GM21390 (cell line): ENCODE measurements at regions not wholly inside any gene's neighbourhood (a gene's known extent, or its start where the extent isn't known, plus 50 kb on each side); places are given as distances from the start of the nearest gene placed in this dataset.
"Not testable (repeated sequence)": the region's sequence is repeated elsewhere in the genome, so short reads cannot be mapped to it uniquely, and the experiment has no call there.

Source experiments
- ATAC-seq: cut with Tn5 transposase; IDR thresholded peaks from one replicate; pipeline ENCODE4 v1.9.1; 2021; ENCODE audit not compliant: unreplicated experiment

DNA sequence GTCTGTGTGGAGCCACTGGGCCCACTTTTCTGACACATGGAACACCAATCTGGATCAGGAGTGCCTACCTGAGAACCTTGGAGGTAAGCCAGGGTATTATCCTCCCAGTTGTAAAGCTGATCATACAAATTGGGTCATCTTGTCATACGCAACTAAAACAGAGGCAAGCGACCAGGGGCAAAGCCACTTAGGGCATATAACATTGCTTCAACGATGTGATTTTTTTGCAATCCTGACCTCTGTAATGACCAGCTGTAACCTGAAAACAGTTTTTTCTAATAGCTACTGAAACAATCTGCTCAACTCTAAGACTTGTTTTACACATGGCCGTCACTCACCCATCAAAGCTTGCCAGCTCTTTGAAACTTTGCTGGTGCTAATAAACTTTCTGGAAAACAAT is 261.5 kb upstream of the AGTR2 start:
- ATAC-seq = no peak

DNA sequence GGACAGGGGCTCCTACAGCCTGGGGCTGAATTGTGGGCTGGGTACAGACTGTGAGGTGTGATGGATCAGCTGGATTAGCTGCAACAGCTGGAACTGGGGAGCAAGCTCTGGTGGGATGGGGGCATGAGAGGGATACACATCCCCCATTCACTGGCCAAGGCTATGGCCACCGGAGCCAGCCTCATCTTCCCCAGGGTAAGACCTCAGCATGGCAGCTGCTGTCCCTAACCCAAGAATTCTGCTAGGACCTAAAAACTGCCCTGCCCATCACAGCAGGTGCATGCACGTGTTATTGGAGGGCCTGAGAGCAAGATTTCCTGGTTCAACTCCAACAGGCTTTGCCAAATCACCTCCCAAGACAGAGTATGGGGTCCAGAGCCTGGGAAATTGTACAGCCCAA is 258.6 kb upstream of the AGTR2 start:
- ATAC-seq = no peak

DNA sequence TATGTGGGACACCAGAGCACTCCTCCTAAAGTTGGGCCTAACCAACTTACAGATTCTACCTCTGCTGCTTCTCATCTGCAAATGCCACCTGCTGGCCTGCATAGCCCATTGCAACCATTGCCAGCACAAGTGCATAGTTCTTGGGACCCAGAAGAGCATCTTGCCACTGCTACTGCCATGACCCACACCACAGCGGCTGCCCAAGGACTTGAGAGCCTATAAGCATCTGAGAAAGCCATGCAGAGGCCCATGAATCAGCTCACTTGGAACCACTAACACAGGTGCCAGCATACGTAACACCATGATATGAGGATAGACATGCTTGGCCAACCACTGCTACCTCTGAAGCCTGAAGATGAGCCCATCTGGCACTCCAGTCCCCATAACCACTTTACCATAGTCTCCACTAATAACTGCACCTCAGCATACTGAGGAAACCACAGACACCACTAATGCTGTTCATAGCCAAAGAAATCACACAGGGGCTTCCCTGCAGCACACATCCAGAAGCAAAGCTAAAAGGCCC is 258.1 kb upstream of the AGTR2 start:
- no peak for ATAC-seq

DNA sequence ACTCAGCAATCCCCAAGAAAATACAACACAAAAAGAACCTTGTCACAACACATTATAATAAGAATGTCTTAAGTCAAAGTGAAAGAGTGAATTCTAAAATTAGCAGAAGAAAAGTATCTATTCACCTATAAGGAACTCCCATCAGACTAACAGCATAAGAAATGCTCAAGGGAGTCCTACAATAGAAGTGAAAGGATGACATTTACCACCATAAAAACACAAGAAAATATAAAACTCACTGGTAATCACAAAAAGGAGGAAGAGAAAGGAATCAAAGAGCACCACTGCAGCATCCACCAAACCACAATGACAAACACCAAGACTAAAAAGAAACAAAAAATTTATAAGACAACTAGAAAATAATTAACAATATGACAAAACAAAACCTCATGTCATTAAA is 257.0 kb upstream of the AGTR2 start:
- ATAC-seq = no peak

DNA sequence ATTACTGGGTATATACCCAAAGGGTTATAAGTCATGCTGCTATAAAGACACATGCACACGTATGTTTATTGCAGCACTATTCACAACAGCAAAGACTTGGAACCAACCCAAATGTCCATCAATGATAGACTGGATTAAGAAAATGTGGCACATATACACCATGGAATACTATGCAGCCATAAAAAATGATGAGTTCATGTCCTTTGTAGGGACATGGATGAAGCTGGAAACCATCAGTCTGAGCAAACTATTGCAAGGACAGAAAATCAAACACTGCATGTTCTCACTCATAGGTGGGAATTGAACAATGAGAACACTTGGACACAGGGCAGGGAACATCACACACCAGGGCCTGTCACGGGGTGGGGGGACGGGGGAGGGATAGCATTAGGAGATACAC is 254.9 kb upstream of the AGTR2 start:
- ATAC-seq = not testable (repeated sequence)

DNA sequence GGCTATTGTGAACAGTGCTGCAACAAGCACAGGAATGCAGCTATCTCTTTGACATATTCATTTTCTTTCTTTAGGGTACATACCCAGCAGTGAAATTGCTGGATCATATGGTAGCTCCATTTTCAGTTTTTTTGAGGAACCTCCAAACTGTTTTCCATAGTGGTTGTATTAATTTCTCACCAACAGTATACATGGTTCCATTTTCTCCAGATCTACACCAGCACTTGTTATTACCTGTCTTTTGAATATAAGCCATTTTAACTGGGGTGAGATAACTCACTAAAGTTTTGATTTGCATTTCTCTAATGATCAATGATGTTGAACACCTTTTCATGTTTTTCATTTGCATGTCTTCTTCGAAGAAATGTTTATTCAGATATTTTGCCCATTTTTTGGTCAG is 241.1 kb upstream of the AGTR2 start:
- ATAC-seq = no peak

DNA sequence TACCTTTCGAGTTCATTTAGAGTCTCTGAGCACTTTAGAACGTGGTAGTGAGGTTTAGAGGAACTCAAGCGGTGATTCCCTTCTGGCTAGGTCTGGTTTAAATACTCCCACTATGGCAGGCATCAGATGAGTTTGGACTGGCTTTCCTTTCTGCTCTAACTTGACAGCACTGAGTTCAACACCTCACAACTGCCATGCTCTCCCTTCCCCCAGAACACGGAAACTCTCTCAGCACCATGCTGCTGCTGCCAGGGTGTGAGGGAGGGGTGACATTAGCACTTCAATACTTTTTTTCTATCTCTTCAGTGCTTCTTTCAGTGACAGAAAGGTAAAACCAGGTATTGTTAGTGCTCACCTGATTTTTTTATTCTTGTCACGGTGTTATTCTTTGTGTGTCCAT is 234.5 kb upstream of the AGTR2 start:
- no peak for ATAC-seq

DNA sequence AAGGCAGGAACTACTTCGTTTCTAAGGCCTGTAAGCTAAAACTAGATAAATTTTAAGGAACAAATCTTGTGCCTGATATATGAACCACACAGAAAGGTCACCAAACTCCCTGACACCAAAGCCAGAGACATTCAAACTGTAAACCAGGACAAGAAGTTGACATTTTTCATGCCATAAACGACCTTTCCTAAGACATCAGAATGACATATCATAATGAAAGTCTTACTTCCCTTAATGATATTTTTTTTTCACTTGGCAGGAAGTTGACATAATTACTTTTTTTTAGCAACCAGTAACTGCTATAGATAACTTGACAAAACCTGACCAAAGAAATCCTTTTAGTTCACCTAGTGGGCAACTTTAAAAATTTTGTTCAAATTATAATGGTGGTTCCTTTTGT is 231.5 kb upstream of the AGTR2 start:
- ATAC-seq = no peak

DNA sequence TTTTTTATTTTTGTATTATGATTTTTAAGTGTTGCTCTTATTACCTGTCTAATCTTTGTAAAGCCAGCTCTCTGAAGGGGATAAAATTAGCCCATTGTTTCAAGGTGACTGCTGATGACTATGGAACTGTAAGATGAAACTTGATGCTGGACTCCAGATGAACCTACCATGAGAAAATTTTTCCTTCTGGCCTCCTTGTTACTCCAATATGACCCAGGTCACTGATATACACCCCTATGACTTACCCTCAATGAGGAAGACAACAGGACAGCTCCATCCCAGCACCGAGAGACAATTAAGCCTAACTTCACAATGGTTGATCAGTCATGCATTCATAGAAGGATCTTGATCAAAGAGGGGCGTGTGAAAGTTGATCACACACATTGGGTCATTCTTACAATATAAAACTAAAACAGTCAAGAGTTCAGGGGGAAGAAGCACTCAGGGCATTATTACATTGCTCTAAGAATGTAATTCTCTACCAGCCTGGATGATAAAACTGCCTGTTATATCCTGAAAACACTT is 230.8 kb upstream of the AGTR2 start:
- no peak for ATAC-seq

DNA sequence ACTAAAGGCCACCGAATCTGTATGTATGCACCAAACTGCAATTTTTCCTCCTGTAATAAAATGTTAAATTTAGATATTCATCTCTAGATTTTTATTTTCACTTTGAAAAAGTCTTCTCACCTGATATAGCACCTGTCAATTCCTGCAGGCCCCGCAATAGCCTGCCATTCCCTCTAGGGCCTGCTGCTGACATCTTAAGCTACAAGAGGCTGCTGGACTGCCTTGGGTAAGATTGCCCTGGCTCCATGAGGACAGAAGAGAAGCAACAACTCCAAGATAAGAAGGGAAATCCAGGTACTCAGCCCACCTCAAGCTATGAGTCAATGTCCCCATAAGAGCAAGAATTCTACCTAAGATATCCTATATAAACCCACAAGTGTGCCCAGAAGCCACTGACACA is 230.2 kb upstream of the AGTR2 start:
- ATAC-seq = no peak

DNA sequence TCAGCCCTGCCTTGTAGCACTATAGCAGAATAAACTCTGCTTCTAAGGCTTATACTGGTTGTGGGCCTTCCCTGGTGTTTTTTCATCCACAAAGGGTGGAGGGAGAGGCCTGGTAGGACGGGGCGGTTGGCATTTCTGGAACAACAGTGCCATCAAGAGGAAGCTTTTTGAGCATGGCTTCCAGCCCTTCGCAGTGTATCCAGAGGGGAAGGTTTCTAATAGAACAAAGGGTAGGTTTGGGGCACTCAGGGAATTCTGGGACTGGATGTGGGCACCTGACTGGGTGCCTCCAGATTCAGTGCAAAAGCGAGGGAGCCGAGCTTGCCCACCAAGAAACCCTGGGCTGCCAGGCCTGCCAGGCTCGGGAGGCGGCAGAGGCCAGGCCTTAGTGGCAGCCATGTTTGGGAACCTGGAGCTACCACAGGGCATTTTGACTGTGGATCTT is 229.6 kb upstream of the AGTR2 start:
- ATAC-seq = no peak

DNA sequence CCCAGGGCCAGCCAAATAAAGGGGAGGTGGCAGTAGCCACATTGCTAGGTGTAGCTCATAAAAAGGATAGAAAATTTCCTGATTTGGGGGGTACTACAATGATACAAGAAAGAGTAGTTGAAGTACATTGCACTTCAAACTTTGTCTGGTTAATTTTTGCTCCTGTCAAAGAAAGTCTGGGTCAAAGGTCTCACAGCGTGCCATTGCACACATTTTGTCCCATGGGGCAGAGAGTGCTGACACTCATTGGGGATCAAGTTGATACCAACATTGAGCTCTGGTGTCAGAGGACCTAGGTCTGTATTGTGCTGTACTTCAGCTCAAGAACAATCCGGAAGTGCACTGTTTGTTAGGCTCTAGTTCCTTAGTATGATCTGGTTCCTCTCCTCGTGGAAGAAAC is 229.2 kb upstream of the AGTR2 start:
- no peak for ATAC-seq

DNA sequence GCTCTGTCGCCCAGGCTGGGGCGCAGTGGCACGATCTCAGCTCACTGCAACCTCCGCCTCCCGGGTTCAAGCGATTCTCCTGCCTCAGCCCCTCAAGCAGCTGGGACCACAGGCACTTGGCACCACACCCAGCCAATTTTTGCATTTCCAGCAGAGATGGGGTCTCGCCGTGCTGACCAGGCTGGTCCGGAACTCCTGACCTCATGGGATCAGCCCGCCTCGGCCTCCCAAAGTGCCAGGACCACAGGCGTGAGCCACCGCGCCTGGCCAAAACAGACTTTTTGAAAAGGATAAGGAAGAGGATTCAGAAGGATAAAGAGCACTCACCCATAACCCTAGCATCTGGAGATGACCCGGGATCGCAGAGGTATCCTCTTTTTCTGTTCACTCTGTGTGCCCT is 224.5 kb upstream of the AGTR2 start:
- no peak for ATAC-seq

DNA sequence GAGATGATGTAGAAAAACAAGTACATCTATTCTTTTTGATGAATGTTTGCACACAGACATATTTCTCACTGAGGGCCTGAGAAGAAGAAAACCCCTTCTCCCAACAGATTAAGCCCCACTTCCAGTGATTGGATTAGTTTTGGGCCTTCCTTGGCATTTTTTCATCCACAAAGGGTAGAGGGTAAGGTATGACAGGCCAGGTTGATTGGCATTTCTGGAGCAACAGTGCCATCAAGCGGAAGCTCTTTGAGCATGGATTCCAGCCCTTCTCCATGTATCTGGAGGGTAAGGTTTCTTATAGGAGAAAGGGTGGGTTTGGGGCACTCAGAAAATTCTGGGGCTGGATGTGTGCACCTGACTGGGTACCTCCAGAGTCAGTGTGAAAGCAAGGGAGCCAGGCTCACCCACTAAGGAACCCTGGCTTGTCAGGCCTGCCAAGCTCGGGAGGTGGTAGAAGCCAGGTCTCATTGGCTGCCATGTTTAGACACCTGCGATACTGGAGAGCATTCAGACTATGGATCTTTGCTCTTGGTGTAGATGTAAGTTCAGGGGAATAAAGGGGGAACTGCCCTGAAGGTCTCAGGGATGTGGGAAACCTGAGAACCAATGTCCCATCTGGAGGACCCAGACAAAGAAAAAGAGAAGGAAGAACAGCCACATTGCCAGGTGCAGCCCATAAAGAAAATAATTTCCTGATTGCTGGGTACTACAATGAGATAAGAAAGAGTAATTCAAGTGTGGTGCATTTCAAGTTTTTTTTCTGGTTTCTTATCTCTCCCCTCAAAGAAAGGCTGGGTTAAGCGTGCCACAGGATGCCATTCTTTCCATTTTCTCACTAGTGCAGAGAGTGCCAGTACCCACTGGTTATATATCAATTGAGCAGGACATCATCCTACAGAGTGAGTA is 222.3 kb upstream of the AGTR2 start:
- no peak for ATAC-seq

DNA sequence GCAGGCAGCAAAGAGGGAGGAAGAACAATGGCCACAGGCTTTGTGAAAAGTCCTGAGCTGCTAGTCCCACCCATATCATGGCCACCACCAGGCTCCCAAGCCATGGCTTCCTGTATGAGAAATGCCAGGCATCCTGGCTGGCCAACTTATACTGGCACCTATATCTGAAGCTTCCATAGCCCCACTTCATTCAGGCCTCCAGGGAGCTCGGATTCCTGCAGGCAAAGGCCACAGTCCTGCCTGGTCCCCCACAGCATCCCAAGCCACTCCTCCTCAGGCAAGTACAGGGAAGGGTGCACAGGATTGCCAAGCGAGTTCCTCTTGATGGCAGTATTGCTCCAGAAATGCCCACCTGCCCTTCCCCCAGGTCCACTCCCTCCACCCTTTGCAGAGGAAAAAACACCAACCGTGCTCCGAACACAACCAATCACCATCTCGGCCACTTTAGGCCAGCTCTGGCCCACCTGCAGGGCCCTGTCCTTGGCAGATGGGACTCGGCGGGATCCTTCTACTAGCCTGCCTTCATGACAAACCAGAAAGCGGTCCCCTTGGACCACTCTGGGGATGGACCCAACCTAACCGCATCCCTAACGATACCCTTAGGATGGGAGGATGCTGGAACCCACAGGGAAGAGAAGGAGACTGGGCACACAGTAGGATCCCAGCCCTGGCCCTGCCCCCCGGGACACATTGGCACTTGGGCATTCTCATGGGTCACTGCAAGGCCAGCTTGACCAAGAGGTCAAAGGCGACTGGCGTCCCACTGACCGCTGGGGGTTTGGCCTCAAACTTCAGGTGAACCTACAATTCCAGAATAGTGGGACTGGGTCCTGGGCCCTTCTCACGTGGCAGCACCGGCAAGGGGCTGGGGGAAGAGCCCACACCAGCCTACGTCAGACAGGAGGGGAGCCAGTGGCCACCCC is 220.4 kb upstream of the AGTR2 start:
- no peak for ATAC-seq

DNA sequence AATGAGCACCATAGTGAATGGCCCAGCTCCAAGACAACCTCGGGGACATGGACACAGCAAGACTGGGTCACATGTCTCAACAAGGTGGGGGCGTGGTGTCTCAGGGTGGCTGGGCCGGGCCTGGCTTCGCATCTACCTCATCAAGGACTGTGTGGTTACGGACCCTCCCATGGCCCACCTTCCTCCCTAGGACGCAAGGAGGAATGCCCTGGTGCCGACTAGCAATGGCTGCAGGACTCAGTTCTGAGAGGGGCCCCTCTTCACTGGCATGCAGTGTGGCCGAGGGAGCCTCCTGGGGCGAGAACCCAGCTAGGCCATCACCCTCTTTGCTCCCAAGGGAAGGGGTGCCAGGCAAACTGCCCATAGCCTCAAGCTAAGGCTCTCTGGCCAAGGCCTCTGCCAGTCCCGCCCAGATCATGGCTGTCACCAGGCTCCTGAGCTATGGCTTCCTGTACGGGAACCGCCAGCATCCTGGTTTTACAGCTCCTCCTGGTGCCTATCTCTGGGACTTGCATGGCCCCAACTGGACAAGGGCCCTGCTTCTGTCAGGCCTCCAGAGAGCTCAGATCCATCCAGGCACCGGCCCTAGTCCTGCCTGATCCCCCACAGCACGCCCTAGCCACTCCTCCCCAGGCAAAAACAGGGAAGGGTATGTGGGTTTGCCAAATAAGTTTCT is 218.0 kb upstream of the AGTR2 start:
- ATAC-seq = no peak

DNA sequence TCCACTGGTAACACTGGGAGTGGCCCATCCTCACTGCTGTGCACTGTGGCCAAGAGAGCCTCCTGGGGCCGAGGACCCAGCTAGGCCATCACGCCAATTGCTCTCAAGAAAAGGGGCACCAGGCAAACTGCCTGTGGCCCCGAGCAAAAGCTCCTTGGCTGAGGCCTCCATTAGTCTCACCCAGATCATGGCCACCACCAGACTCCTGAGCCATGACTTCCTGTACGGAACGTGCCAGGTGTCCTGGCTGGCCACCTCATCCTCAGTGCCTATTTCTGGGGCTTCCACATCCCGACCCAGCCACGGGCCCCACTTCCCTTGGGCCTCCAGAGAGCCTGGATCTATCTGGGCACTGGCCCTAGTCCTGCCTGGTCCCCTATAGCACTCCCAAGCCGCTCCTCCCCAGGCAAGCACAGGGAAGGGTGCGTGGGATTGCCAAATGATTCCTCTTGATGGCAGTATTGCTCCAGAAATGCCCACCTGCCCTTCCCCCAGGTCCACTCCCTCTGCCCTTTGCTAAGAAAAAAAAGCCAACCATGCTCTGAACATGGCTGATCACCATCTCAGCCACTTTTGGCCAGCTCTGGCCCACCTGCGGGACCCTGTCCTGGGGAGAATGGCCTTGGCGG is 212.6 kb upstream of the AGTR2 start:
- ATAC-seq = no peak

DNA sequence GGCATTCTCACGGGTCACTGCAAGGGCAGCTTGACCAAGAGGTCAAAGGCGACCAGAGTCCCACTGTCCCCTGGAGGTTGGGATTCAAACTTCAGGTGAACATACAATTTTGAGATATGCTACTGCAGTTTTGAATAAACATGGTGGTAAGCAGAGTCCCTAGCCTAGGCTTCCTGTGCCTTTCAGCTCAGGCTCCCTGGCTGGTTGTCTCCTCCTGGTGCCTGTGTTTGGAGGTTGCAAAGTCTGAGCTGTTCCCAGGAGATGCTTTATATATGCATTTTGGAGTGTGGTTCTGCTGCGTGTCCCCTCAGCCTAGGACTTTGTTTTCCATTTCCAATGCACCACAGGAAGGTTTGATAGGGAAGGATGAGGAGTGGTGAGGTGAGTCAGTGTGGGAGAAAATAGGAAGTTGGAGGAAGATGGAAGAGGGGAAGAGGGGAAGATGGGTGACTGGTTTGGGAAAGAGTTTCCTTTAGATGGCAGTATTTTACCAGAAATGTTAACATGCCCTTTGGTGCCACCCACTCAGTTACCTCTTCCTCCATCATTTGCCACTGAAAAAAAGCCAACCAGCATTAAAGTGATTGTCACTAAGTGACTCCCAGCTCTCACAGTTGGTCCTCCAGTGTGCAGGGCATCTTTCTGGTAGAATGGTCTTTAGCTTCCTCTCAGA is 211.7 kb upstream of the AGTR2 start:
- no peak for ATAC-seq

DNA sequence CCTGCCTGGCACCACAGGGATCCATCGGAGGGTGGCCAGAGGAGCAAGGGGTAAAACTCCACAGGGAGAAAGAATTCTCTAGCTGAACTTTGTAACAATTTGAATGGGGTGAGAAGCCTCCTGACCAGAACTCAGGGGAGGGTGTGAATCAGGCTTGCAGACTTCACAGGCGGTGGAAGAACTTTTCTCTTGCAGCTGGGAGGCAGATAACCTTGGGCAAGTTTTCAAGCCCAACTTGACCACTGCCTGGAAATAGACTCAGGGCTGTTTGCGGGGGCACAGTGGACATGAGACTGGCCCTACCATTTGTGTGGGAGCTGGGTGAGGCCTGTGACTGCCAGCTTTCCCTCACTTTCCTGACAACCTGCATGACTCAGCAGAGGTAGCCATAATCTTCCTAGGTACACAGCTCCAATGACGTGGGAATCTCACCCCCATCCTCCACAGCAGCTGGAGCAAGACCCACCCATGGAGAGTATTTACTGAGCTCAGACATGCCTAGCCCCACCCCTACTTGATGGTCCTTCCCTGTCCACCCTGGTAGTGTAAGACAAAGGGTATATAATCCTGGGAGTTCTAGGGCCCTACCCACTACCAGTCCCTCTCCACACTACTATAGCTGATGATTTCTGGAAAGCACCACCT is 210.0 kb upstream of the AGTR2 start:
- no peak for ATAC-seq
